K562 (cell line): ENCODE measurements at regions not wholly inside any gene's neighbourhood (a gene's known extent, or its start where the extent isn't known, plus 50 kb on each side); places are given as distances from the start of the nearest gene placed in this dataset.

ENCODE experiments used
- E2F4 ChIP-seq: sonication (generic); formaldehyde crosslinking; IDR thresholded peaks from 2 replicates; pipeline ENCODE4 v1.8.0; 2022; ENCODE audit warnings: mild to moderate bottlenecking, low read depth, missing genetic modification reagents
- SRF ChIP-seq, 2 experiments: fragments of 250-450, 450-650 bp in 1 of 2; sonication (Bioruptor Pico) in 1 of 2; sonication (generic) in 1 of 2; formaldehyde crosslinking; IDR thresholded peaks; 2 replicates each; pipeline versions ENCODE4 v1.5.0 to v1.5.1; 2020 to 2022; ENCODE audit warnings: mild to moderate bottlenecking in 1 of 2, missing genetic modification reagents in 1 of 2
- WHSC1 ChIP-seq: IDR thresholded peaks from one replicate; pipeline ENCODE4 v1.6.1; 2012; ENCODE audit warnings: low read length, control low read depth, inconsistent platforms
- ZNF197 ChIP-seq: fragments of 200-800 bp; sonication (Bioruptor generic); IDR thresholded peaks from 2 replicates; pipeline ENCODE4 v1.6.1; 2016; ENCODE audit warnings: low read depth, missing genetic modification characterization, missing compliant biosample characterization
- TF ChIP-seq, protein P1 (sequence below): fragments of 250-450 bp; sonication (Bioruptor Pico); IDR thresholded peaks from 2 replicates; pipeline ENCODE4 v1.5.0; 2021
- TF ChIP-seq, protein P2 (sequence below), 2 experiments: fragments of 450-650 bp; formaldehyde crosslinking in 1 of 2; IDR thresholded peaks; 2 replicates each; pipeline versions ENCODE4 v1.4.0 to v1.6.1; 2014 to 2020; ENCODE audit warnings: mild to moderate bottlenecking in 2 of 2, borderline replicate concordance in 1 of 2, low read depth in 1 of 2

DNA sequence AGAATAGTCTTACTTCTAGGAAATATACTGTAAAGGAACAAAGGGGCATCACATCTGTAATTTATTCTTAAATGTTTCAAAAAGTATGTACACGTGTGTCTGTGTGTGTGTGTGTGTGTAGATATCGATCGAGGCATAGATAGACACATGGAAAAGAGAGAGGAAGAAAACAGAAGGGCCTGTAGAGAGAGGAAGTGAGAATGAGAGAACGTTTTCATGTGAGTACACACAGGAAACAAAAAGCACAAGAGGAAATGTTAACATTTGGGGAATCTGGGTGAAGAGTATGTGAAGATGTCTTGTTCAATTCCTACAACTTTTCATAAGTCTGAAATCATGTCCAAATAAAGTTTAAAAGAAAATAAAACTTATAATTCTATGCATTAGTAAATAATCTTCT lies 286.5 kb upstream of the SORCS1 start (continued):
- TF ChIP-seq, protein P1, sequence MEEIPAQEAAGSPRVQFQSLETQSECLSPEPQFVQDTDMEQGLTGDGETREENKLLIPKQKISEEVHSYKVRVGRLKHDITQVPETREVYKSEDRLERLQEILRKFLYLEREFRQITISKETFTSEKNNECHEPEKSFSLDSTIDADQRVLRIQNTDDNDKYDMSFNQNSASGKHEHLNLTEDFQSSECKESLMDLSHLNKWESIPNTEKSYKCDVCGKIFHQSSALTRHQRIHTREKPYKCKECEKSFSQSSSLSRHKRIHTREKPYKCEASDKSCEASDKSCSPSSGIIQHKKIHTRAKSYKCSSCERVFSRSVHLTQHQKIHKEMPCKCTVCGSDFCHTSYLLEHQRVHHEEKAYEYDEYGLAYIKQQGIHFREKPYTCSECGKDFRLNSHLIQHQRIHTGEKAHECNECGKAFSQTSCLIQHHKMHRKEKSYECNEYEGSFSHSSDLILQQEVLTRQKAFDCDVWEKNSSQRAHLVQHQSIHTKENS (CRISPR knock-in tag): no peak
- TF ChIP-seq WHSC1 (no peak), ZNF197 (CRISPR knock-in tag) (no peak), E2F4 (CRISPR knock-in tag) (no peak), SRF (CRISPR knock-in tag; IDR thresholded peaks at IDR 0.05) (no peak)
- TF ChIP-seq, protein P2, sequence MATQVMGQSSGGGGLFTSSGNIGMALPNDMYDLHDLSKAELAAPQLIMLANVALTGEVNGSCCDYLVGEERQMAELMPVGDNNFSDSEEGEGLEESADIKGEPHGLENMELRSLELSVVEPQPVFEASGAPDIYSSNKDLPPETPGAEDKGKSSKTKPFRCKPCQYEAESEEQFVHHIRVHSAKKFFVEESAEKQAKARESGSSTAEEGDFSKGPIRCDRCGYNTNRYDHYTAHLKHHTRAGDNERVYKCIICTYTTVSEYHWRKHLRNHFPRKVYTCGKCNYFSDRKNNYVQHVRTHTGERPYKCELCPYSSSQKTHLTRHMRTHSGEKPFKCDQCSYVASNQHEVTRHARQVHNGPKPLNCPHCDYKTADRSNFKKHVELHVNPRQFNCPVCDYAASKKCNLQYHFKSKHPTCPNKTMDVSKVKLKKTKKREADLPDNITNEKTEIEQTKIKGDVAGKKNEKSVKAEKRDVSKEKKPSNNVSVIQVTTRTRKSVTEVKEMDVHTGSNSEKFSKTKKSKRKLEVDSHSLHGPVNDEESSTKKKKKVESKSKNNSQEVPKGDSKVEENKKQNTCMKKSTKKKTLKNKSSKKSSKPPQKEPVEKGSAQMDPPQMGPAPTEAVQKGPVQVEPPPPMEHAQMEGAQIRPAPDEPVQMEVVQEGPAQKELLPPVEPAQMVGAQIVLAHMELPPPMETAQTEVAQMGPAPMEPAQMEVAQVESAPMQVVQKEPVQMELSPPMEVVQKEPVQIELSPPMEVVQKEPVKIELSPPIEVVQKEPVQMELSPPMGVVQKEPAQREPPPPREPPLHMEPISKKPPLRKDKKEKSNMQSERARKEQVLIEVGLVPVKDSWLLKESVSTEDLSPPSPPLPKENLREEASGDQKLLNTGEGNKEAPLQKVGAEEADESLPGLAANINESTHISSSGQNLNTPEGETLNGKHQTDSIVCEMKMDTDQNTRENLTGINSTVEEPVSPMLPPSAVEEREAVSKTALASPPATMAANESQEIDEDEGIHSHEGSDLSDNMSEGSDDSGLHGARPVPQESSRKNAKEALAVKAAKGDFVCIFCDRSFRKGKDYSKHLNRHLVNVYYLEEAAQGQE (IDR thresholded peaks at IDR 0.05; ENCODE audit: borderline replicate concordance): no peak
- TF ChIP-seq, protein P2 (CRISPR knock-in tag; IDR thresholded peaks at IDR 0.05; ENCODE audit: low read depth): no peak
